T-cell (primary cell): ENCODE measurements at regions not wholly inside any gene's neighbourhood (a gene's known extent, or its start where the extent isn't known, plus 50 kb on each side); places are given as distances from the start of the nearest gene placed in this dataset.

ENCODE experiments used
- ATAC-seq, 4 experiments: fragments of 200-7000 bp in 3 of 4; fragments of 150-1000 bp in 1 of 4; cut with Tn5 transposase; replicated peaks in 1 of 4; 1 replicate in 3 of 4; 2 replicates in 1 of 4; pipeline ENCODE4 v1.10.0; 2021; ENCODE audit warnings: moderate library complexity in 3 of 4, mild to moderate bottlenecking in 2 of 4, moderate number of reproducible peaks in 1 of 4
- CTCF ChIA-PET, 2 donors: fragments of 300-600 bp; sonication (Branson Sonifier 250); formaldehyde crosslinking; loops; one replicate each; lab custom pipeline; 2022; ENCODE audit warnings: antibody characterized with exemption in 2 of 2; lab: Charles Lee
- POLR2A ChIA-PET, 2 donors: fragments of 300-600 bp; sonication (Branson Sonifier 250); formaldehyde crosslinking; loops; one replicate each; lab custom pipeline; 2022; ENCODE audit warnings: antibody characterized with exemption in 2 of 2; lab: Charles Lee
- DNase-seq, 35 experiments: peaks; one replicate each; pipeline versions ENCODE4 v3.0.0 to v3.0.0-alpha.2; 2013 to 2023
- H3K27ac ChIP-seq: one replicate; pipeline ENCODE4 v1.5.1; 2013; ENCODE audit warnings: low read length
- H3K27me3 ChIP-seq, 2 experiments: replicated peaks in 1 of 2; 1 replicate in 1 of 2; 2 replicates in 1 of 2; pipeline versions ENCODE4 v1.6.1 to v1.7.0; 2013; ENCODE audit warnings: low read length in 1 of 2, mixed read lengths in 1 of 2; ENCODE audit not compliant: control insufficient read depth in 2 of 2, insufficient read depth in 2 of 2; ENCODE audit errors: extremely low read depth in 1 of 2
- H3K36me3 ChIP-seq, 2 donors: 1 replicate in 1 of 2; 2 replicates in 1 of 2; pipeline versions ENCODE4 v1.6.1 to v1.7.0; 2013; ENCODE audit warnings: low read length in 1 of 2; ENCODE audit not compliant: control insufficient read depth in 2 of 2, insufficient read depth in 1 of 2; ENCODE audit errors: extremely low read depth in 1 of 2
- H3K4me1 ChIP-seq, 2 experiments: 1 replicate in 1 of 2; 2 replicates in 1 of 2; pipeline versions ENCODE4 v1.6.1 to v1.7.0; 2013; ENCODE audit warnings: low read length in 2 of 2, mixed read lengths in 1 of 2; ENCODE audit not compliant: insufficient read depth in 2 of 2, control insufficient read depth in 1 of 2; ENCODE audit errors: extremely low read depth in 1 of 2
- H3K4me3 ChIP-seq, 2 donors: 1 replicate in 1 of 2; 2 replicates in 1 of 2; pipeline versions ENCODE4 v1.5.1 to v1.7.0; 2013; ENCODE audit warnings: mild to moderate bottlenecking in 2 of 2, low read length in 1 of 2, moderate library complexity in 1 of 2; ENCODE audit not compliant: control insufficient read depth in 1 of 2; ENCODE audit errors: extremely low read depth in 1 of 2
- H3K9me3 ChIP-seq: 2 replicates; pipeline ENCODE4 v1.7.0; 2013
- H3K27ac Mint-ChIP-seq, 2 donors: one replicate each; pipeline ENCODE4 v1.8.0; 2020 to 2021; ENCODE audit warnings: mild to moderate bottlenecking in 2 of 2, mixed read lengths in 2 of 2
- H3K27me3 Mint-ChIP-seq, 2 donors: one replicate each; pipeline ENCODE4 v1.8.0; 2021 to 2022; ENCODE audit warnings: mixed read lengths in 2 of 2
- H3K36me3 Mint-ChIP-seq: one replicate; pipeline ENCODE4 v1.8.0; 2021; ENCODE audit warnings: mixed read lengths
- H3K4me1 Mint-ChIP-seq, 3 donors: one replicate each; pipeline ENCODE4 v1.8.0; 2020 to 2022; ENCODE audit warnings: mixed read lengths in 3 of 3, mild to moderate bottlenecking in 1 of 3
- H3K4me3 Mint-ChIP-seq, 3 donors: one replicate each; pipeline ENCODE4 v1.8.0; 2020 to 2022; ENCODE audit warnings: mild to moderate bottlenecking in 3 of 3, mixed read lengths in 3 of 3, moderate library complexity in 3 of 3
- H3K9me3 Mint-ChIP-seq, 3 donors: one replicate each; pipeline ENCODE4 v1.8.0; 2020 to 2022; ENCODE audit warnings: mixed read lengths in 3 of 3
- WGBS: methylation state at CpG from one replicate; pipeline ENCODE4 v1.1.5; 2013; ENCODE audit warnings: missing lambda C conversion rate; ENCODE audit not compliant: insufficient coverage; 5-methylcytosine and 5-hydroxymethylcytosine counted together

- WGBS = 17% methylated on average over 35 of the region's 50 CpGs
- Histone ChIP-seq H3K36me3 (no peaks in the 10 kb centered on the region), H3K9me3 (no peaks in the 10 kb centered on the region), H3K4me1 (peaks cover 0 to 17% of the 10 kb centered on the region in 2 experiments), H3K27me3 (peaks cover 23 to 85% of the 10 kb centered on the region in 2 experiments), H3K4me3 (no peak overlapping the region), H3K27ac (no peak overlapping the region)
- H3K9me3 Mint-ChIP-seq = no peaks in the 10 kb centered on the region
- no peaks in the 10 kb centered on the region for H3K36me3 Mint-ChIP-seq
- ChIA-PET CTCF (interaction anchor here in 1 of 2 donors (0.6 kb wide), 1 partner anchor 221 kb away, joined by 4 read pairs; no protein-coding TSS in a partner anchor), POLR2A (no interaction called here)
- DNase-seq (no peak), ATAC-seq (no peak)
- H3K27ac Mint-ChIP-seq = no peak overlapping the region
- H3K27me3 Mint-ChIP-seq = peaks cover 83 to 87% of the 10 kb centered on the region in 2 donors
- no peak overlapping the region for H3K4me3 Mint-ChIP-seq
- H3K4me1 Mint-ChIP-seq = peaks cover 16% of the 10 kb centered on the region in 3 donors
Measured at GRCh38 chr10:100659361-100660098, 85.9 kb upstream of the PAX2 start.

GRCh38 chr10:100660365-100660764 lies 85.0 kb upstream of the PAX2 start:
- H3K27me3 Mint-ChIP-seq = peaks cover 83 to 85% of the 10 kb centered on the region in 2 donors
- Histone ChIP-seq H3K4me3 (no peak overlapping the region), H3K27me3 (peaks cover 25 to 82% of the 10 kb centered on the region in 2 experiments), H3K4me1 (peaks cover 0 to 9% of the 10 kb centered on the region in 2 experiments), H3K27ac (no peak overlapping the region), H3K36me3 (no peaks in the 10 kb centered on the region), H3K9me3 (no peaks in the 10 kb centered on the region)
- peaks cover 8 to 10% (median 9%) of the 10 kb centered on the region in 3 donors for H3K4me1 Mint-ChIP-seq
- no CpG with 5 or more reads among the region's 6 CpGs for WGBS
- H3K9me3 Mint-ChIP-seq = no peaks in the 10 kb centered on the region
- no peak overlapping the region for H3K4me3 Mint-ChIP-seq
- ATAC-seq (no peak), DNase-seq (no peak)
- POLR2A ChIA-PET = no interaction called here
- CTCF ChIA-PET = no interaction called here
- no peak overlapping the region for H3K27ac Mint-ChIP-seq
- no peaks in the 10 kb centered on the region for H3K36me3 Mint-ChIP-seq

GRCh38 chr10:100660945-100661344 lies 84.4 kb upstream of the PAX2 start:
- Mint-ChIP-seq H3K27ac (no peak overlapping the region), H3K4me3 (no peak overlapping the region), H3K27me3 (peaks cover 77 to 79% of the 10 kb centered on the region in 2 donors), H3K9me3 (no peaks in the 10 kb centered on the region), H3K4me1 (peaks cover 2 to 5% (median 4%) of the 10 kb centered on the region in 3 donors), H3K36me3 (no peaks in the 10 kb centered on the region)
- Histone ChIP-seq H3K27ac (no peak overlapping the region), H3K4me1 (peaks cover 0 to 3% of the 10 kb centered on the region in 2 experiments), H3K9me3 (no peaks in the 10 kb centered on the region), H3K36me3 (no peaks in the 10 kb centered on the region), H3K27me3 (peaks cover 25 to 79% of the 10 kb centered on the region in 2 experiments), H3K4me3 (no peak overlapping the region)
- WGBS = 56% methylated on average over 2 of the region's 3 CpGs
- DNase-seq (no peak), ATAC-seq (no peak)
- CTCF ChIA-PET = no interaction called here
- POLR2A ChIA-PET = no interaction called here

- ChIA-PET CTCF (no interaction called here), POLR2A (no interaction called here)
- Histone ChIP-seq H3K27me3 (peaks cover 25 to 79% of the 10 kb centered on the region in 2 experiments), H3K4me3 (no peak overlapping the region), H3K27ac (no peak overlapping the region), H3K9me3 (no peaks in the 10 kb centered on the region), H3K4me1 (no peaks in the 10 kb centered on the region), H3K36me3 (no peaks in the 10 kb centered on the region)
- no peak for ATAC-seq
- DNase-seq = no peak
- Mint-ChIP-seq H3K9me3 (no peaks in the 10 kb centered on the region), H3K27me3 (peaks cover 76 to 78% of the 10 kb centered on the region in 2 donors), H3K4me1 (peaks cover 0 to 3% (median 2%) of the 10 kb centered on the region in 3 donors), H3K36me3 (no peaks in the 10 kb centered on the region), H3K4me3 (no peak overlapping the region), H3K27ac (no peak overlapping the region)
- 63% methylated on average over 6 of the region's 13 CpGs for WGBS
Measured at GRCh38 chr10:100661520-100661919, 83.9 kb upstream of the PAX2 start.

- Histone ChIP-seq H3K27ac (no peak overlapping the region), H3K9me3 (no peaks in the 10 kb centered on the region), H3K4me3 (no peak overlapping the region), H3K4me1 (no peaks in the 10 kb centered on the region), H3K27me3 (peaks cover 25 to 79% of the 10 kb centered on the region in 2 experiments), H3K36me3 (no peaks in the 10 kb centered on the region)
- DNase-seq = no peak
- H3K4me3 Mint-ChIP-seq = no peak overlapping the region
- no peaks in the 10 kb centered on the region for H3K36me3 Mint-ChIP-seq
- no peaks in the 10 kb centered on the region for H3K9me3 Mint-ChIP-seq
- peaks cover 74% of the 10 kb centered on the region in 2 donors for H3K27me3 Mint-ChIP-seq
- no peak overlapping the region for H3K27ac Mint-ChIP-seq
- POLR2A ChIA-PET = no interaction called here
- 51% methylated on average over 3 of the region's 7 CpGs for WGBS
- ATAC-seq = no peak
- peaks cover 0 to 3% (median 2%) of the 10 kb centered on the region in 3 donors for H3K4me1 Mint-ChIP-seq
- CTCF ChIA-PET = no interaction called here
Measured at GRCh38 chr10:100662067-100662466, 83.3 kb upstream of the PAX2 start.

GRCh38 chr10:100664316-100665149 lies 80.8 kb upstream of the PAX2 start:
- H3K9me3 ChIP-seq = no peaks in the 10 kb centered on the region
- Mint-ChIP-seq H3K4me1 (no peaks in the 10 kb centered on the region), H3K4me3 (no peak overlapping the region), H3K9me3 (no peaks in the 10 kb centered on the region), H3K27ac (no peak overlapping the region), H3K36me3 (no peaks in the 10 kb centered on the region), H3K27me3 (peaks cover 72 to 74% of the 10 kb centered on the region in 2 donors)
- H3K4me3 ChIP-seq = no peak overlapping the region
- H3K27me3 ChIP-seq = peaks cover 27 to 86% of the 10 kb centered on the region in 2 experiments
- CTCF ChIA-PET = interaction anchor here in 1 of 2 donors (0.6 kb wide), 1 partner anchor 366 kb away, joined by 3 read pairs; no protein-coding TSS in a partner anchor
- POLR2A ChIA-PET = no interaction called here
- H3K4me1 ChIP-seq = no peaks in the 10 kb centered on the region
- H3K27ac ChIP-seq = no peak overlapping the region
- ATAC-seq (no peak), DNase-seq (no peak)
- no CpG with 5 or more reads among the region's 6 CpGs for WGBS
- H3K36me3 ChIP-seq = no peaks in the 10 kb centered on the region
